ENCODE measurements at regions not wholly inside any gene's neighbourhood (a gene's known extent, or its start where the extent isn't known, plus 50 kb on each side); places are given as distances from the start of the nearest gene placed in this dataset.
A peak's percentile ranks its signal among the peaks of the same experiment; 100 is the strongest.

DNA sequence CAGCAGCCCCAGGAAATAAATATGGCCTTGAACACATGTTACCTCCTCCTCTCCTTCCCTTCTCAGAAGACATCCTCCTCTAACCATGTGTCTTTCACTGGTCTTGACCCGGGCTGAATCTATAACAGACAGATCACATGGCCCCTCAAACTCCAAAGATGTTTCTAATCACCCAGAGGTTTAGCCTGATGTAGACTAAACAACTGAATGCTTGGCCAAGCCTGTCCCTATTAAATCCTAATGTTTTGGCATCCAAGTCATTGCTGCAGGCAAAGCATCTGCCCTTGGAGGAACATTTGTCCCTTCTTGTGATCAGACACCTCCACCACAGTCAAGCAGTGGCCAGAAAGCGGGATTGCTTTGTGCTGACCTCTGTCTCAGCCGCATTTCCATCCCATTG is 65.5 kb downstream of the ANKRD60 start:
- DNase-seq (ENCODE audit: low read depth), result no peak

DNA sequence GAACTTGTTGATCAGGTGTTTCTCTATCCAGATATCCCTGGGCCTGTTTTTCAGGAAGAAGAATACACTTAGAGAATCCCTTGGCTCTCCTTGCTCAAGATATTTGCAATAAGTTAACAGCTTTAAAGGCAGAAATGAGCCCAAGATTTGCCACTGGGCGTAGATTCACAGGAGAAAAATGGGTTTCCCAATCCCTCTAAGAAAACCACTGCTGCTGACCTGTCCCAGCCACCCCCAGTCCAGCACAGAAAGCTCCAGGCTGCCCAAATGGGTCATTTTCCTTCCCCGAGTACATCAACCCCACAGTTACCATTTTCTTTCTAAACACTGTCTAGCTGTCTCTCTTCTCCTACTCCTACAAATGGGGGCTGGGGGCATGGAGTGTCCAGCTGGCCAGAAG is 67.3 kb downstream of the ANKRD60 start:
- no peak for DNase-seq (ENCODE audit: low read depth)

DNA sequence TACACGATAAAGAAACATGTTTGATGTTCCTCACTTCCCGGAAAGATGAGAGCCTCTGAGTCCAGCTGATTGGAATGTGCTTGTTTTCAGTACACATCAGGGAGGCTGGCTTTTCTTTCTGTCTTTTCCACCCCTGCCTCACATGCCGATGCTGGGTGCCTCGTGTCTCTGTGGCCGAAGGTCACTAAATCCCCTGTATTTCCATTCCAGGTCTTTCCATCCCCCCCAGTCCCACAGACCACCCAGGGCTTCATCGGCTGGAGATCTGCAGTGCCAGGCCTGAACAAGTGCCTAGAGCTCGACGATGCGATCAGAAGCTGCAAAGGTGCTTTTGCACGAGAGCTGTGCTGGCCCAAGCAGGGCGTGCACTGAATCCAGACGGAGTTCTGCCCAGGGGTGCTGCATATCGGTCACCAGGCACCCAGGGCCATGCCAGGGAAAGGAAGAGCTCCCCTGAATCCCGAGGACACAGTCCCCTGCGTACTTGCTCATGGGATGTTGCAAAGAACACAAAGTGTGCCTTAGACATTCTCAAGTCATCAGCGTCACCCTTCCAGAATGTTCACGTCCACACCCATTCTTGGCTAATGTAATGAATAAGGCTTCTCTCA is 67.9 kb downstream of the ANKRD60 start:
- DNase-seq (ENCODE audit: low read depth), result peak; percentile 3

- no peak for DNase-seq (ENCODE audit: low read depth)
Observed at GRCh38 chr20:58155148-58155925, 73.1 kb downstream of the ANKRD60 start.

- DNase-seq (ENCODE audit: low read depth), result no peak
Observed at GRCh38 chr20:58154113-58154512, 74.3 kb downstream of the ANKRD60 start.

DNA sequence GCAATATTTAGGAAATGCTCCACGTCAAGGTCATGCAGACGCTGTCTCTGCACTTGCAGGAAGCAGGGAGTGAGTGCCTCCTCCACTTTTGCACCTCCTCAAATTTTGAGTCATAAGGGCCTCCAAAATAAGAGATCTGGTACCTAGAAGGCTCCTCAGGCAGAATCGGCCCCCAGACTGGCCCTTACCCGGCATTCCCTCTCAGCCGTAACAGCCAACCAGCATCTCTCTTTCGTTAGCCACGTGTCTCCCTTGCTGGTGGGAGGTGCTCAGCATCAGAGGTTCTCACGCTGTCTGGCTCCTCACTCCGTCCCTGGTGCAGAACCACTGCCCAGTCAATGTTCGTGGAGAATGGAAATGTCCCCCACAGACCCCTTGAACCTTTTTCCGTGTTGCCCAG is 75.3 kb downstream of the ANKRD60 start:
- no peak for DNase-seq (ENCODE audit: low read depth)

DNA sequence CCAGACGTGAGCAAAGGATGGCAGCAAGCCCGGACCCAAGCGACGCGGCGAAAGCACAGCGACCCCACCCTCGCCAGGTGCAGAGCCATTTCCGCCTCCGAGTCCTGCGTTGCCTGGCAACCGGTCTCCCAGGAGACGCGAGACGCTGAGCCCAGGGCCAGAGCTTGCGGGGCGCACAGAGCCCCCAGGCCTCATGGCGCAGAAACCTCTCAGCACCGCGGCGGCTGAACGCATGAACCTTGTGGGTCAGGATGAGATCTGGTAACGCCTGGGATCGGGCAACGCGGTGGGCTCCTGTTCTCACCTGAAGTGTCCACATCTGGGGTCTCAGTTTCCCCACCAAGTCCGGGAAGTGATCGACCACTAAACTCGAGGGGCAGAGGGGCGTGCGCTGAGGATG is 77.7 kb downstream of the ANKRD60 start:
- DNase-seq (ENCODE audit: low read depth), result no peak

DNA sequence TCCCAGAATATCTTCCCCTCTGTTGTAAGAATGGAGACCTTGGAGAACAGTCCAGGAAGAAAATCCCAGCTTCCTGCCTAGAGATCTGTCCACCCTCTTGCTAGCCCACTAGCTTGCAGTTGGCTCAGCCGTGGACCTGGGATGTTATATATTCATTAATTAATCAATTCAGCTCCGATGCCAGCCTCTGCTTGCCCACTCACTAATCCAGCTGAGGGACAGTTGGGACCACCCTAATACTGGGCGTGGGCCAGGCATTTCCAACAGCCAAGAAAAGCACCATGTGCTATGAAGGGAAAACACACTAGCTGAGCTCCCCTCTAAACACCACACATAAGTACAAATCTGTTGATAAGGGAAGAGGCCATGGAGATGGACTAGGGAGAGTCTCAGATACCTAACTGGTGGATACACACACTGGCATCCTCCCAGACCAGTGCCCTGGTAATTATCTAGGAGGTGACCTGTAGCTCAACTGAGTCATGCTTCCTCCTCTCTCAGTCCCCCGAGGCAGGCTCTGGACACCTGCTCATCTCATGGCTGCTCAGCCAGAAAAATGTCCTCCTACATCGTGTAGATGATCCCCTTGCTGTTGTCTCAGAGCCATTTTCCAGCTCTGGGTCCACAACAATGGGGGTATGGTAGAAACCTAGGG is 78.9 kb downstream of the ANKRD60 start:
- peak; percentile 6 for DNase-seq (ENCODE audit: low read depth)

DNA sequence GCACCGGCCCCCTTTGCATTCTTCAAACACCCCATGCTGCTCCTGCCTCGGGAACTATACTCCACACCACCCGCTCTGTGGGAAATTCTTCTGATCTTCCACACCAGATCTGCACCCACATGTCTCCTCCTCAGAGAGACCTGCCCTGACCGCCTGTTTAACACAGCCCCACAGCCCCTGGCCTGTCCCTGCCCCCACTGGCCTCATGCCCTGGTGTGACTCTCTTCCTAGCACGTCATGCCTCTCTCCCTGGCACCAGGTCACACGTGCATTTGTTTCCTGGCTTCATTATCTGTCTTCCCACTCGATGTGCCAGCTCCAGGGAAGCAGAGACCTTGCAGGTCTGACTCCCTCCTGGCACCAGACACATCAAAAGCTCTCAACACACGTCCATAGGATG is 79.6 kb downstream of the ANKRD60 start:
- no peak for DNase-seq (ENCODE audit: low read depth)

DNA sequence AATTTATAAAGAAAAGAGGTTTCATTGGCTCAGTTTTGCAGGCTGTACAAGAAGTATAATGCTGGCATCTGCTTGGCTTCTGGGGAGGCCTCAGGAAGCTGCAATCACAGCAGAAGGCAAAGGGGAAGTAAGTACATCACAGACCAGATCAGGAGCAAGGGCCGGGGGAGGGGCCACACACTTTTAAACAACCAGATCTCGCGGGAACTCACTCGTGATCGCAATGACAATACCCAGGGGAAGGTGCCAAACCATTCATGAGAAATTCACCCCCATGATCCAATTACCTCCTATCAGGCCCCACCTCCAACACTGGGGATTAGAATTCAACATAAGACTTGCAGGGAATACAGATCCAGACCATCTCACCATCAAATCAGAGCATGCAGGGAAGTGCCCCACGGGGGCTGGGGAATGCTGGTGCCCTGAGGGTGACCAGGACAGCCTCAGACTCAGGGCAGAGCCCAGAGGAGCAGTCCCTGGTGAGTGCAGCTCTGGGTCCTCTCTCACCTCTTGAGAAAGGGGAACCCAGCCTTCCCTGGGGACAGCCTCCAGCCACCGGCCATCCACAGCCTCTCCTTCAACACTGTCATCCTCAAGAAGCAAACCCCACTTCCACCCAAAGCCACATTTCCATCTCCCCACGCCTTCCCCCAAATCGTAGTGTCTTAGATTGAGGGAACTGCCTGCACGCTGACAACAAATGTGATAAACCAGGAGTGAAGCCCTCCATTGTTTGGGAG is 80.7 kb downstream of the ANKRD60 start:
- DNase-seq (ENCODE audit: low read depth), result no peak

- DNase-seq (ENCODE audit: low read depth), result no peak
Observed at GRCh38 chr20:58146746-58147140, 81.7 kb downstream of the ANKRD60 start.

GRCh38 chr20:58146081-58146745 is 82.2 kb downstream of the ANKRD60 start:
- DNase-seq (ENCODE audit: low read depth), result no peak

- DNase-seq (ENCODE audit: low read depth), result no peak
Observed at GRCh38 chr20:58145506-58146080, 82.9 kb downstream of the ANKRD60 start.

- DNase-seq (ENCODE audit: low read depth), result no peak
Observed at GRCh38 chr20:58144096-58144495, 84.4 kb downstream of the ANKRD60 start.

GRCh38 chr20:58143531-58143930 is 84.9 kb downstream of the ANKRD60 start:
- DNase-seq (ENCODE audit: low read depth), result no peak

DNA sequence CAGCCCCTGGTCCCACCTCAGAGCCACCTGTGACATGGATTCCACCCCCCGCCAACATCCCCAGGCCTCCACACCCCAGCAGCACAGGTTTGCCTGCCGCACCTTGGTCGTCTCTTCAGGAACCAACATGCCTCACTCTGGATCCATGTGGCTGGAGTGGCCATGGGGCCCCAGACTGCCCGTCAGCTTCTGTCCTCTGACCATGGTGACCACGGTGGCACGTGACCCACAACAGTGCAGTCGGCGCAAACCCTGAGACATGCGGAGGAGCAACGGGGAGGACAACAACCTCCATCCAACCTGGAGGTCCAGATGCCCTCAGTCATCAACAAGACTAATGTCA is 85.6 kb downstream of the ANKRD60 start:
- no peak for DNase-seq (ENCODE audit: low read depth)

GRCh38 chr20:58141971-58142842 is 86.2 kb downstream of the ANKRD60 start:
- DNase-seq (ENCODE audit: low read depth), result no peak

GRCh38 chr20:58141496-58141895 is 87.0 kb downstream of the ANKRD60 start:
- no peak for DNase-seq (ENCODE audit: low read depth)

DNA sequence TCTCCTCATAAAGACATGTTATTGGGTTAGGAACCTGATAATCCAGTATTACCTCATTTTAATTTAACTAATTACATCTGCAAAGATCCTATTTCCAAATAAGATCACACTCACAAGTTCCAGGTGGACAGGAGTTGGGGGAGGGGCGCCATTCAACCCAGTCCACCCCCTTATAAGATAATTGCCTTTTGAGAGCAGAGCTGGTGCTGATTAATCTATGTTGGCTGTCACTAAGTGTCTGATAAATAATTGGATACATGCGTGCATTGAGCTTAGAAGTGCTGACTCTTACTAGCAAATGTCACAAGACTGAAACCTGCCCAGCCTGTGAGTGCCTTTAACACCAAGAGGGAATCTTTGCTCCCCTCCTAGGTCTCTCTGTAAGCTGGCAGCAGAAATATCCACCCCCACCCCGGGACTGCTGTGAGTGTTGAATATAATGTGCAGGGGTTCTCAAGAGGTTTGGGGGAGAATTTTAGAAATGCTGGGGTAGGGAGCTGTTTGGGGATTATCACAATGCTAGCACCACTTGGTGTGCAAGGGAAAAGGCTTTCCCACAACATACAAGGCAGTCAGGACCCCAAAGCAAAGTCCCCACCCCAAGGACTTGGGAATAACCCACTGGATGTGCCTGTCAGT is 87.5 kb downstream of the ANKRD60 start:
- no peak for DNase-seq (ENCODE audit: low read depth)

All from renal cortical epithelial cell (primary cell).